ENCODE measurements at regions not wholly inside any gene's neighbourhood (a gene's known extent, or its start where the extent isn't known, plus 50 kb on each side); places are given as distances from the start of the nearest gene placed in this dataset.
"Not testable (repeated sequence)": the region's sequence is repeated elsewhere in the genome, so short reads cannot be mapped to it uniquely, and the experiment has no call there.

- DNase-seq = peak; percentile 5
Observed at GRCh38 chr5:88092358-88092757, 176.3 kb downstream of the TMEM161B start.

DNA sequence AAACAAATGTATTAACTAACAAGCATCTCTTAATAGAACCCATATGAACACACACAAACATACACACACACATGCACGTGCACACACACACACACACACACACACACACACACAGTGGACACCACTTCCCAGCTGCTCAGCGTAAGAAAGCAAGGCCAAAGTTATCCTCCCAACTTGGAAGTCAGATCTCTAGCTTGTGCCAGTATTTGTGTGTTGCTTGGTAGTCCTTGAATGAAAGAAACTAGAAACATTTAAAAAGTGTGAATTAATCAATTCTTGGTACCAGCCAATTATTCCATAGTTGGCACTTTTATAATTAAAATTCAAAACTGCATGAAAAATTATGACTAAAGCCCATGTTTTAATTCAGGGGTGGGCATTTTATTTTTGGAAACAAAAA, 178.1 kb downstream of the TMEM161B start:
- DNase-seq = no peak

DNA sequence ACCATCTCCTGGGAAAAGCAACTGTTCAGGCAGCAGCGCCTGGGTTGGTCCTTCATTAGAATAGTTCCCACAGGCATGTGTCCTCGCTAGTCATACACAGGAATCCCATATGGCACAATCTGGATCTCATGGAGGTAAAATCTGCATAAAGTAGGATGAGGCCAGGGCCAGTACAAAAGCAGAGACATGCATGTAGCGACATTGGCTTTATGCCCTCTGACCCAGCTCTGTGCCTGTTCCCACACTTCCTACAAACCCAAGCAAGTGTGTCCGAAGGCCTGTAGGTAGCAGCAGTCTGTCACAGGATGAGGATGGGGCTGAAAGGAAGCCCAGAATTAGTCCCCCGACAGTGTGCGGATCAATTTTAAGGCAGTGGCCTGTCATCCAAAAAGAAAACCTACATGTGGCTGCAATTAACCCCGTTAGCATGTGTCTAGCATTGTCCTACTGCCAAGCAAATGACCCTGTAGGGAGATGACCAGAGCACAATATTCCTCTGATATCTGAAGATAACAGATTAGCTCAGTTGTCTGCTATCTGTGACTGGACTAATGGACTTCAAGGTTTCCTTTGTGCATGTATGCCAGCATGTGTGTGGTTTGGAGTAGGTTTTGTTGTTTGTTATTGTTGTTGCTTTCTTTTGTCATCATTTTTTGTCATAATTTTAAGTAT, 178.8 kb downstream of the TMEM161B start:
- no peak for DNase-seq

DNA sequence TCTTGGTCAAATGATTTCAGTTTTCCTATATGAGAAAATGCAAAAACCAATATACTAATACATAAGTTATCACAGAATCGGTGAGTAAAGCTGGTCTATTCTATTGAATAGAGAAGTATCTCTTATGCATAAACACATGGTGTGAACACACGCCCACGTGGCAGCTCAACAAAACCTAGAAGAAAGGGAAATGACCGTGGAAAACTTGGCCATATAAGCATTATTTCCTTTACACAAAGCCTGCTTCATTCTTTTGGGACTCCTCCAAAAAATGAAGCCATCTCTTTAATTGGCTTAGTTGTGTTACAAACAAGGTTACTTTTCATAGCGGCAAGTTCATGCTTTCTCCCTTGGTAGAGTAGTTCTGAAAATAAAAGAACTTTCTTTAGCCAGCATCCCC, 183.2 kb downstream of the TMEM161B start:
- no peak for DNase-seq

GRCh38 chr5:88081877-88082276, 186.8 kb downstream of the TMEM161B start:
- no peak for DNase-seq

GRCh38 chr5:88063813-88064212, 204.8 kb downstream of the TMEM161B start:
- DNase-seq = no peak

- no peak for DNase-seq
Observed at GRCh38 chr5:88060194-88060593, 208.5 kb downstream of the TMEM161B start.

- DNase-seq = no peak
Observed at GRCh38 chr5:88058625-88059024, 210.0 kb downstream of the TMEM161B start.

- DNase-seq = not testable (repeated sequence)
Observed at GRCh38 chr5:88052468-88052867, 216.2 kb downstream of the TMEM161B start.

- DNase-seq = no peak
Observed at GRCh38 chr5:88051148-88051547, 217.5 kb downstream of the TMEM161B start.

DNA sequence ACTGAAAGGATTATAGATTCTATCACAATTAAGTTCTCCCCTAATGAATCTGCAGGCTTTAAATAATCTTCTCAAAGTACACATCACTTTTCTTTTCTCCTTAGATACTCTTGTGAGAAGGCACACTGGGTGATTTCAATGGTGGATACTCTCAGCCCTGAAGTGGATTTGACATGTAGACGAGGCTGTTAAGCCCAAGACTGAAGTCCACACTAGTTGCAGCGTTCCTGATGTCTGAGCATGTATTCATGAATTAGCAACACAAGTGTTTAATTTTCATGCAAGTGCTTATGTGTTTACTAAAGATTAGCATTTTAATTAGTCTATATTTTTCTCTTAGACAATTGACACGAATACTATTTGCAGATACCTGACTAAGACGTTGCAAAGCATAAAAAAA, 218.9 kb downstream of the TMEM161B start:
- DNase-seq = no peak

DNA sequence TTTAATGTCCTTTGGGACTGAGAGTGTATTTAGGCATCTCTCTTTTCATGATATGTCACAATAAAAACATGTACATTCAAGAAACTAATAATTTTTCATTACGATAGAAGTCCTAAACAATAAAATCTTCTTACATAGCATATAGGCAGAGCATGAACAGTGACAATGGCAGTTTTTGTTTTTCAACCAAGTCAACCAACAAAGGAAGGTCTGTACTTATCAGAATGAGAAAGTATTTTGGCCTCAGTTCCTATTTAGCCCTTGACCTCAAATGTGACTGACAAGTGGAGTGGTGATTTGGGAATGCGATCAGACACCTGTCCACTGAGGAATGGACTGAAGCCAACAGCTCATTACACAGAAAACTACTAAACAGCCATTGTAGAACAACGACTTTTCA, 219.5 kb downstream of the TMEM161B start:
- DNase-seq = no peak

GRCh38 chr5:88045931-88046461, 222.6 kb downstream of the TMEM161B start:
- DNase-seq = no peak

- no peak for DNase-seq
Observed at GRCh38 chr5:88045165-88045564, 223.5 kb downstream of the TMEM161B start.

DNA sequence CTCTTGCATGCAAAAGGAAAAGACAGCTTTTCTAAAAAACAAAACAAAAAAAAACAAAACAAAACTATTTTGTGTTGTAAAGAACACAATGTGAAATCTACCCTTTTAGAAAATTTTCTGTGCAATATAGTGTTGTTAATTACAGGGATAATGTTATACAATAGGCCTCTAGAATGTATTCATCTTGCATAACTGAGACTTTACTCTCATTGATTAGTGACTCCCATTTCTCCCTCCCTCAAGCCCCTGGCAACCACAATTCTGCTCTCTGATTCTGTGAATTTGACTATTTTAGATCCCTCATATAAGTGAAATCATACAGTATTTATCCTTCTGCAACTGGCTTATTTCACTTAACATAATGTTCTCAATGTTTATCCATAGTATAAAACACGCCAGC, 234.1 kb downstream of the TMEM161B start:
- no peak for DNase-seq

GRCh38 chr5:88033191-88033590, 235.5 kb downstream of the TMEM161B start:
- DNase-seq = no peak

GRCh38 chr5:88029011-88029410, 239.6 kb downstream of the TMEM161B start:
- no peak for DNase-seq

- no peak for DNase-seq
Observed at GRCh38 chr5:88021141-88021540, 247.5 kb downstream of the TMEM161B start.

DNA sequence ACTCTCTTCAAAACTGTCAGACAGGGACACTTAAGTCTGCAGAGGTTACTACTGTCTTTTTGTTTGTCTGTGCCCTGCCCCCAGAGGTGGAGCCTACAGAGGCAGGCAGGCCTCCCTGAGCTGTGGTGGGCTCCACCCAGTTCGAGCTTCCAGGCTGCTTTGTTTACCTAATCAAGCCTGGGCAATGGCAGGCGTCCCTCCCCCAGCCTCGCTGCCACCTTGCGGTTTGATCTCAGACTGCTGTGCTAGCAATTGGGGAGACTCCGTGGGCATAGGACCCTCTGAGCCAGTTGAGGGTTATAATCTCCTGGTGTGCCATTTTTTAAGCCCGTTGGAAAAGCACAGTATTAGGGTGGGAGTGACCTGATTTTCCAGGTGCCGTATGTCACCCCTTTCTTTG, 253.7 kb downstream of the TMEM161B start:
- DNase-seq = not testable (repeated sequence)

GRCh38 chr5:88000877-88001276, 267.8 kb downstream of the TMEM161B start:
- no peak for DNase-seq

GRCh38 chr5:87997662-87998061, 271.0 kb downstream of the TMEM161B start:
- no peak for DNase-seq

GRCh38 chr5:87966213-87966612, 302.4 kb downstream of the TMEM161B start:
- DNase-seq = no peak

DNA sequence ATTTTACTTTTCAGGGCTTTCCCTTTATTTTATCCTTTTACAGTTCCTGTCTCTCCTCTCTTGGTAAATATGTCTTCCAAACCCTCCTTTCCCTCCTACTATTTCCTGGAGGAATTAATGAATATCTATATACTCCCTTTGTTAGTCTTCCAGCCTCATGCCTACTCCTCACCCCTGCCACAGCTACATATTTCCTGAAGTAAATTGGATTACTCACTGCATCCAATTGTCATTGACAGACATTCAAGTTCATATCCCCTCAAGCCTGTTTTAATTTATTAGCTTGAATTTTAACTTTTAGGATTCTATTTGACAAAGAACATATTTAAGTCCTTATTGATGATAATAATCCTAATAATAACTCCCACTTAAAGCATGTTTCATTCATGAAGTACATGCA, 314.5 kb downstream of the TMEM161B start:
- DNase-seq = no peak

GRCh38 chr5:87951661-87952060, 317.0 kb downstream of the TMEM161B start:
- DNase-seq = no peak

All from EL (cell line).